ENCODE measurements at regions not wholly inside any gene's neighbourhood (a gene's known extent, or its start where the extent isn't known, plus 50 kb on each side); places are given as distances from the start of the nearest gene placed in this dataset.

- H3K9me3 ChIP-seq = no peaks in the 10 kb centered on the region
- TF ChIP-seq CTCF (IDR thresholded peaks at IDR 0.05) = no peak
- H3K4me3 ChIP-seq = no peak overlapping the region
- H3K27ac ChIP-seq = no peak overlapping the region
- H3K4me1 ChIP-seq = no peaks in the 10 kb centered on the region
- H3K36me3 ChIP-seq = no peaks in the 10 kb centered on the region
- intact Hi-C loops (cut with DNase I) = no loop called here
- ATAC-seq (peak; percentile 46), DNase-seq (no peak)
- no peaks in the 10 kb centered on the region for H3K27me3 ChIP-seq
Observed at GRCh38 chr12:25653487-25654175, 100.5 kb upstream of the LMNTD1 start.

GRCh38 chr12:25655702-25656101, 102.6 kb upstream of the LMNTD1 start:
- no peaks in the 10 kb centered on the region for H3K4me1 ChIP-seq
- ATAC-seq (no peak), DNase-seq (no peak)
- H3K27me3 ChIP-seq = no peaks in the 10 kb centered on the region
- H3K36me3 ChIP-seq = no peaks in the 10 kb centered on the region
- no peak for TF ChIP-seq CTCF (IDR thresholded peaks at IDR 0.05)
- no peaks in the 10 kb centered on the region for H3K9me3 ChIP-seq
- intact Hi-C loops (cut with DNase I) = no loop called here
- H3K27ac ChIP-seq = no peak overlapping the region
- no peak overlapping the region for H3K4me3 ChIP-seq

GRCh38 chr12:25659621-25660020, 106.5 kb upstream of the LMNTD1 start:
- no peak for TF ChIP-seq CTCF (IDR thresholded peaks at IDR 0.05)
- intact Hi-C loops (cut with DNase I) = no loop called here
- no peaks in the 10 kb centered on the region for H3K36me3 ChIP-seq
- no peaks in the 10 kb centered on the region for H3K4me1 ChIP-seq
- H3K4me3 ChIP-seq = no peak overlapping the region
- no peak overlapping the region for H3K27ac ChIP-seq
- ATAC-seq (no peak), DNase-seq (no peak)
- no peaks in the 10 kb centered on the region for H3K9me3 ChIP-seq
- no peaks in the 10 kb centered on the region for H3K27me3 ChIP-seq

- DNase-seq (no peak), ATAC-seq (no peak)
- intact Hi-C loops (cut with DNase I) = no loop called here
- no peak for TF ChIP-seq CTCF (IDR thresholded peaks at IDR 0.05)
- Histone ChIP-seq H3K36me3 (no peaks in the 10 kb centered on the region), H3K4me1 (no peaks in the 10 kb centered on the region), H3K9me3 (no peaks in the 10 kb centered on the region), H3K27ac (no peak overlapping the region), H3K27me3 (no peaks in the 10 kb centered on the region), H3K4me3 (no peak overlapping the region)
Observed at GRCh38 chr12:25670076-25671055, 117.3 kb upstream of the LMNTD1 start.

- ATAC-seq (no peak), DNase-seq (no peak)
- Histone ChIP-seq H3K4me3 (no peak overlapping the region), H3K36me3 (no peaks in the 10 kb centered on the region), H3K9me3 (no peaks in the 10 kb centered on the region), H3K27me3 (no peaks in the 10 kb centered on the region), H3K27ac (no peak overlapping the region), H3K4me1 (no peaks in the 10 kb centered on the region)
- no peak for TF ChIP-seq CTCF (IDR thresholded peaks at IDR 0.05)
- intact Hi-C loops (cut with DNase I) = no loop called here
Observed at GRCh38 chr12:25675808-25676207, 122.7 kb upstream of the LMNTD1 start.
